ENCODE measurements at regions not wholly inside any gene's neighbourhood (a gene's known extent, or its start where the extent isn't known, plus 50 kb on each side); places are given as distances from the start of the nearest gene placed in this dataset.
A peak's percentile ranks its signal among the peaks of the same experiment; 100 is the strongest.

- no peaks in the 10 kb centered on the region for H4K20me1 ChIP-seq (replicated peaks in 1 of 2; ENCODE audit: control insufficient read depth in 1 of 2, insufficient read depth in 2 of 2, low read length in 2 of 2)
- H3K79me2 ChIP-seq (ENCODE audit: control insufficient read depth in 1 of 2, insufficient read depth in 2 of 2, low read length in 2 of 2) = no peaks in the 10 kb centered on the region
- H3K9me3 ChIP-seq (ENCODE audit: insufficient read depth in 2 of 2, low read depth in 1 of 2, low read length in 1 of 2) = no peaks in the 10 kb centered on the region
- H3K4me2 ChIP-seq (ENCODE audit: insufficient read depth in 1 of 2, low read depth in 2 of 2, low read length in 2 of 2) = no peak overlapping the region
- H2AFZ ChIP-seq (ENCODE audit: low read length) = no peak overlapping the region
- H3K9ac ChIP-seq (replicated peaks in 1 of 4; ENCODE audit: extremely low read depth in 1 of 4, low read depth in 3 of 4, low read length in 3 of 4) = no peak overlapping the region
- TF ChIP-seq RFX5 (IDR thresholded peaks at IDR 0.05; ENCODE audit: borderline replicate concordance, low read depth, low read length) = no peak
- no peak for TF ChIP-seq SP2 (IDR thresholded peaks at IDR 0.05; ENCODE audit: low read length)
- TF ChIP-seq BCL11A (IDR thresholded peaks at IDR 0.05; ENCODE audit: low read depth in 2 of 2, low read length in 2 of 2) = no peak
- TF ChIP-seq SUZ12 (IDR thresholded peaks at IDR 0.05; ENCODE audit: low read length) = no peak
- TF ChIP-seq TEAD4 (IDR thresholded peaks at IDR 0.05; ENCODE audit: low read depth, low read length) = no peak
- no peak for TF ChIP-seq SP1 (IDR thresholded peaks at IDR 0.05; ENCODE audit: low read depth, low read length)
- TF ChIP-seq CHD2 (IDR thresholded peaks at IDR 0.05; ENCODE audit: low read length) = no peak
- 95% methylated on average over 6 of the region's 6 CpGs; no CpG with 5 or more reads in 1 of the 2 experiments for WGBS, 2 experiments (ENCODE audit: extremely low coverage in 1 of 2, insufficient coverage in 1 of 2, insufficient read length in 1 of 2, insufficient replicate concordance in 2 of 2, low coverage in 1 of 2, low lambda C conversion rate in 2 of 2, missing lambda C conversion rate in 1 of 2)
- no peak overlapping the region for H3K18ac ChIP-seq (ENCODE audit: extremely low read depth, low read length)
- H3K79me1 ChIP-seq (ENCODE audit: low read depth, low read length) = no peaks in the 10 kb centered on the region
- H3K27me3 ChIP-seq (replicated peaks in 1 of 4; ENCODE audit: control insufficient read depth in 3 of 4, extremely low read depth in 1 of 4, insufficient read depth in 3 of 4, low read length in 3 of 4) = peaks cover 0 to 1% (median 0%) of the 10 kb centered on the region in 4 experiments; a peak in 1 of 7 replicates
- H3K14ac ChIP-seq (ENCODE audit: insufficient read length) = no peak overlapping the region
- no peak overlapping the region for H2BK15ac ChIP-seq (ENCODE audit: low read length)
- H4K8ac ChIP-seq (ENCODE audit: extremely low read depth, insufficient read depth, low read length) = no peak overlapping the region
- no peak overlapping the region for H2BK12ac ChIP-seq (ENCODE audit: low read depth, low read length)
- H3K4ac ChIP-seq (replicated peaks; ENCODE audit: insufficient read length, low read depth, low read length) = no peak overlapping the region
- CTCF ChIA-PET (ENCODE audit: partially characterized antibody) = interaction anchor here (1.3 kb wide), 1 partner anchor 15 kb away, joined by 3 read pairs; no protein-coding TSS in a partner anchor
- POLR2A ChIA-PET (ENCODE audit: partially characterized antibody) = no interaction called here
- FAIRE-seq = no peak
- DNase-seq (ENCODE audit: low read depth in 1 of 2, low spot score in 2 of 2) = no peak
- peaks cover 0 to 6% (median 0%) of the 10 kb centered on the region in 4 experiments; a peak in 2 of 7 replicates for H3K4me1 ChIP-seq (replicated peaks in 1 of 4; ENCODE audit: control insufficient read depth in 3 of 4, insufficient read depth in 4 of 4, low read length in 3 of 4)
- H3K56ac ChIP-seq (replicated peaks; ENCODE audit: insufficient read length, low read depth, low read length) = no peak overlapping the region
- H3K23me2 ChIP-seq (ENCODE audit: low read depth, low read length) = no peaks in the 10 kb centered on the region
- H2AK5ac ChIP-seq (ENCODE audit: low read depth, low read length) = no peak overlapping the region
- H4K91ac ChIP-seq (replicated peaks; ENCODE audit: insufficient read length, low read length) = peak overlapping the region; percentile 32
- H3K27ac ChIP-seq (ENCODE audit: low read depth, low read length) = no peak overlapping the region
- H2BK5ac ChIP-seq (ENCODE audit: low read depth, low read length) = no peak overlapping the region
- no peak overlapping the region for H2BK20ac ChIP-seq (ENCODE audit: low read length)
- H4K5ac ChIP-seq (ENCODE audit: insufficient read length, low read depth, low read length) = no peak overlapping the region
- H3K4me3 ChIP-seq (ENCODE audit: extremely low read depth in 1 of 4, insufficient read depth in 2 of 4, low read depth in 3 of 4, low read length in 4 of 4) = no peak overlapping the region
- H2BK120ac ChIP-seq (replicated peaks; ENCODE audit: low read depth, low read length) = no peak overlapping the region
- no peaks in the 10 kb centered on the region for H3K36me3 ChIP-seq (ENCODE audit: control insufficient read depth in 2 of 4, insufficient read depth in 4 of 4, low read length in 3 of 4)
- H3K23ac ChIP-seq (ENCODE audit: insufficient read length) = no peak overlapping the region
These were observed 720.1 kb upstream of the TMEM132C start for GRCh38 chr12:127546721-127547505.
